GM19035 (cell line): ENCODE measurements at regions not wholly inside any gene's neighbourhood (a gene's known extent, or its start where the extent isn't known, plus 50 kb on each side); places are given as distances from the start of the nearest gene placed in this dataset.
"Not testable (repeated sequence)": the region's sequence is repeated elsewhere in the genome, so short reads cannot be mapped to it uniquely, and the experiment has no call there.

Source experiments
- ATAC-seq: cut with Tn5 transposase; IDR thresholded peaks from one replicate; pipeline ENCODE4 v1.9.1; 2021; ENCODE audit not compliant: unreplicated experiment

GRCh38 chrX:65331371-65331770 is 203.2 kb downstream of the LAS1L start:
- ATAC-seq, result no peak

GRCh38 chrX:65300104-65300809 is 234.3 kb downstream of the LAS1L start:
- ATAC-seq, result no peak

GRCh38 chrX:65282905-65283304 is 251.7 kb downstream of the LAS1L start:
- not testable (repeated sequence) for ATAC-seq

- no peak for ATAC-seq
These were observed 261.4 kb downstream of the LAS1L start for GRCh38 chrX:65273152-65273551.

GRCh38 chrX:65266482-65266881 is 268.1 kb downstream of the LAS1L start:
- no peak for ATAC-seq

GRCh38 chrX:65253817-65254216 is 277.6 kb upstream of the ZC4H2 start:
- no peak for ATAC-seq

- ATAC-seq, result no peak
These were observed 264.9 kb upstream of the ZC4H2 start for GRCh38 chrX:65241059-65241721.

- no peak for ATAC-seq
These were observed 227.3 kb upstream of the ZC4H2 start for GRCh38 chrX:65203545-65203944.

- ATAC-seq, result no peak
These were observed 220.6 kb upstream of the ZC4H2 start for GRCh38 chrX:65196758-65197360.

GRCh38 chrX:65195621-65196020 is 219.4 kb upstream of the ZC4H2 start:
- no peak for ATAC-seq

- ATAC-seq, result no peak
These were observed 218.3 kb upstream of the ZC4H2 start for GRCh38 chrX:65194547-65194946.

- ATAC-seq, result not testable (repeated sequence)
These were observed 187.1 kb upstream of the ZC4H2 start for GRCh38 chrX:65163325-65163724.

GRCh38 chrX:65148232-65148631 is 172.0 kb upstream of the ZC4H2 start:
- no peak for ATAC-seq

- no peak for ATAC-seq
These were observed 160.2 kb upstream of the ZC4H2 start for GRCh38 chrX:65136424-65136823.

- ATAC-seq, result no peak
These were observed 151.6 kb upstream of the ZC4H2 start for GRCh38 chrX:65127842-65128241.

- no peak for ATAC-seq
These were observed 122.6 kb upstream of the ZC4H2 start for GRCh38 chrX:65098851-65099250.

- ATAC-seq, result no peak
These were observed 117.4 kb upstream of the ZC4H2 start for GRCh38 chrX:65093658-65094057.

- ATAC-seq, result no peak
These were observed 97.0 kb upstream of the ZC4H2 start for GRCh38 chrX:65073233-65073632.

GRCh38 chrX:65072590-65072989 is 96.3 kb upstream of the ZC4H2 start:
- ATAC-seq, result no peak

GRCh38 chrX:65058626-65059025 is 82.4 kb upstream of the ZC4H2 start:
- not testable (repeated sequence) for ATAC-seq

- ATAC-seq, result no peak
These were observed 68.8 kb upstream of the ZC4H2 start for GRCh38 chrX:65045001-65045400.

GRCh38 chrX:65035446-65035770 is 59.2 kb upstream of the ZC4H2 start:
- peak; percentile 36 for ATAC-seq
